Neural progenitor cell (in vitro differentiated cells): ENCODE measurements at regions not wholly inside any gene's neighbourhood (a gene's known extent, or its start where the extent isn't known, plus 50 kb on each side); places are given as distances from the start of the nearest gene placed in this dataset.
A peak's percentile ranks its signal among the peaks of the same experiment; 100 is the strongest.

ENCODE experiments used
- DNase-seq: peaks from one replicate; pipeline ENCODE4 v3.0.0-alpha.2; 2016; ENCODE audit warnings: low spot score
- H2AFZ ChIP-seq: fragments of 200-600 bp; sonication (generic); replicated peaks from 2 replicates; pipeline ENCODE4 v1.6.1; 2016; ENCODE audit warnings: antibody characterized with exemption
- H3F3A ChIP-seq: fragments of 200-600 bp; sonication (generic); 2 replicates; pipeline ENCODE4 v1.6.1; 2016; ENCODE audit warnings: antibody characterized with exemption, low read depth
- H3K27ac ChIP-seq: fragments of 200-600 bp; sonication (generic); 2 replicates; pipeline ENCODE4 v1.5.1; 2016; ENCODE audit warnings: mild to moderate bottlenecking
- H3K27me3 ChIP-seq: fragments of 200-600 bp; sonication (generic); 2 replicates; pipeline ENCODE4 v1.6.1; 2016; ENCODE audit warnings: mild to moderate bottlenecking, moderate library complexity
- H3K36me3 ChIP-seq: fragments of 200-600 bp; sonication (generic); 2 replicates; pipeline ENCODE4 v1.5.1; 2016
- H3K4me1 ChIP-seq: fragments of 200-600 bp; sonication (generic); 2 replicates; pipeline ENCODE4 v1.6.1; 2016; ENCODE audit warnings: mixed run types
- H3K4me2 ChIP-seq: fragments of 200-600 bp; sonication (generic); 2 replicates; pipeline ENCODE4 v1.6.1; 2016
- H3K4me3 ChIP-seq: fragments of 200-600 bp; sonication (generic); 2 replicates; pipeline ENCODE4 v1.5.1; 2016
- H3K79me2 ChIP-seq: fragments of 200-600 bp; sonication (generic); 2 replicates; pipeline ENCODE4 v1.6.1; 2016; ENCODE audit warnings: low read depth
- H3K9ac ChIP-seq: fragments of 200-600 bp; sonication (generic); 2 replicates; pipeline ENCODE4 v1.6.1; 2016
- H3K9me3 ChIP-seq: fragments of 200-600 bp; sonication (generic); 2 replicates; pipeline ENCODE4 v1.5.1; 2016; ENCODE audit warnings: low read depth
- H4K20me1 ChIP-seq: fragments of 200-600 bp; sonication (generic); 2 replicates; pipeline ENCODE4 v1.6.1; 2016; ENCODE audit warnings: low read depth
- H3K27ac Mint-ChIP-seq: 3 replicates; pipeline ENCODE4 v1.8.0; 2021; ENCODE audit warnings: mixed read lengths
- H3K27me3 Mint-ChIP-seq: 2 replicates; pipeline ENCODE4 v1.8.0; 2022; ENCODE audit warnings: low read depth, mild to moderate bottlenecking, inconsistent platforms, moderate library complexity, mixed read lengths; ENCODE audit not compliant: insufficient read depth
- H3K36me3 Mint-ChIP-seq: 3 replicates; pipeline ENCODE4 v1.8.0; 2021; ENCODE audit warnings: mixed read lengths
- H3K4me1 Mint-ChIP-seq: 3 replicates; pipeline ENCODE4 v1.8.0; 2021; ENCODE audit warnings: mixed read lengths
- H3K4me3 Mint-ChIP-seq: 3 replicates; pipeline ENCODE4 v1.8.0; 2021; ENCODE audit warnings: mild to moderate bottlenecking, moderate library complexity, mixed read lengths
- H3K9me3 Mint-ChIP-seq: 3 replicates; pipeline ENCODE4 v1.8.0; 2020; ENCODE audit warnings: mixed read lengths
- CTCF ChIP-seq: fragments of 200-600 bp; sonication (generic); IDR thresholded peaks from 2 replicates; pipeline ENCODE4 v1.5.1; 2017; ENCODE audit warnings: antibody characterized with exemption, mild to moderate bottlenecking
- EZH2 ChIP-seq: fragments of 200-600 bp; sonication (generic); IDR thresholded peaks from 2 replicates; pipeline ENCODE4 v1.6.1; 2017; ENCODE audit warnings: antibody characterized with exemption, mild to moderate bottlenecking, moderate library complexity
- EZH2phosphoT487 ChIP-seq: fragments of 200-600 bp; sonication (generic); IDR thresholded peaks from 2 replicates; pipeline ENCODE4 v1.6.1; 2017; ENCODE audit warnings: antibody characterized with exemption

GRCh38 chr10:84990713-84991112 is 662.3 kb downstream of the CCSER2 start:
- H4K20me1 ChIP-seq = no peaks in the 10 kb centered on the region
- DNase-seq = peak; percentile 13
- H3K79me2 ChIP-seq = no peaks in the 10 kb centered on the region
- TF ChIP-seq CTCF (no peak), EZH2 (no peak)
- peak overlapping the region; percentile 37 for H3K4me2 ChIP-seq
- Mint-ChIP-seq H3K27me3 (peaks cover 6% of the 10 kb centered on the region), H3K4me3 (no peak overlapping the region), H3K9me3 (peaks cover 2% of the 10 kb centered on the region), H3K4me1 (peaks cover 5% of the 10 kb centered on the region), H3K27ac (no peak overlapping the region), H3K36me3 (no peaks in the 10 kb centered on the region)
- peaks cover 11% of the 10 kb centered on the region for H3F3A ChIP-seq
- H3K36me3 ChIP-seq = no peaks in the 10 kb centered on the region
- no peaks in the 10 kb centered on the region for H3K27me3 ChIP-seq
- H3K27ac ChIP-seq = no peak overlapping the region
- H3K9ac ChIP-seq = no peak overlapping the region
- peak overlapping the region; percentile 93 for H2AFZ ChIP-seq
- H3K4me3 ChIP-seq = no peak overlapping the region
- H3K4me1 ChIP-seq = peaks cover 13% of the 10 kb centered on the region
- H3K9me3 ChIP-seq = no peaks in the 10 kb centered on the region

GRCh38 chr10:84991301-84991700 is 662.9 kb downstream of the CCSER2 start:
- H3F3A ChIP-seq = peaks cover 11% of the 10 kb centered on the region
- DNase-seq = no peak
- H3K79me2 ChIP-seq = no peaks in the 10 kb centered on the region
- no peak overlapping the region for H3K27ac ChIP-seq
- no peak overlapping the region for H3K4me3 ChIP-seq
- peaks cover 2% of the 10 kb centered on the region for H3K9me3 Mint-ChIP-seq
- H3K36me3 Mint-ChIP-seq = no peaks in the 10 kb centered on the region
- H2AFZ ChIP-seq = peak overlapping the region; percentile 93
- H3K27me3 ChIP-seq = no peaks in the 10 kb centered on the region
- no peaks in the 10 kb centered on the region for H3K9me3 ChIP-seq
- no peak for TF ChIP-seq CTCF
- no peak for TF ChIP-seq EZH2phosphoT487
- TF ChIP-seq EZH2 = no peak
- peak overlapping the region; percentile 37 for H3K4me2 ChIP-seq
- peaks cover 13% of the 10 kb centered on the region for H3K4me1 ChIP-seq
- H3K4me1 Mint-ChIP-seq = peaks cover 5% of the 10 kb centered on the region
- H3K36me3 ChIP-seq = no peaks in the 10 kb centered on the region
- H3K9ac ChIP-seq = no peak overlapping the region
- peaks cover 6% of the 10 kb centered on the region for H3K27me3 Mint-ChIP-seq
- H4K20me1 ChIP-seq = no peaks in the 10 kb centered on the region
- H3K4me3 Mint-ChIP-seq = no peak overlapping the region
- no peak overlapping the region for H3K27ac Mint-ChIP-seq

GRCh38 chr10:84993251-84994035 is 665.1 kb downstream of the CCSER2 start:
- no peak overlapping the region for H3K4me3 Mint-ChIP-seq
- H3K36me3 Mint-ChIP-seq = no peaks in the 10 kb centered on the region
- Histone ChIP-seq H2AFZ (no peak overlapping the region), H3F3A (peaks cover 11% of the 10 kb centered on the region), H3K4me3 (no peak overlapping the region), H3K79me2 (no peaks in the 10 kb centered on the region), H3K27ac (no peak overlapping the region), H4K20me1 (no peaks in the 10 kb centered on the region), H3K9me3 (no peaks in the 10 kb centered on the region), H3K4me1 (peaks cover 13% of the 10 kb centered on the region), H3K4me2 (no peak overlapping the region), H3K9ac (no peak overlapping the region), H3K36me3 (no peaks in the 10 kb centered on the region), H3K27me3 (no peaks in the 10 kb centered on the region)
- no peak for DNase-seq
- H3K9me3 Mint-ChIP-seq = peaks cover 2% of the 10 kb centered on the region
- no peak overlapping the region for H3K27ac Mint-ChIP-seq
- no peak for TF ChIP-seq CTCF
- TF ChIP-seq EZH2phosphoT487 = no peak
- no peak for TF ChIP-seq EZH2
- peaks cover 5% of the 10 kb centered on the region for H3K4me1 Mint-ChIP-seq
- peaks cover 2% of the 10 kb centered on the region for H3K27me3 Mint-ChIP-seq
